Right renal pelvis (tissue), 4 donors: ENCODE measurements at regions not wholly inside any gene's neighbourhood (a gene's known extent, or its start where the extent isn't known, plus 50 kb on each side); places are given as distances from the start of the nearest gene placed in this dataset.

Source experiments
- DNase-seq, 4 donors: peaks; one replicate each; pipeline ENCODE4 v3.0.0-alpha.2; 2013; ENCODE audit warnings: low read depth in 4 of 4, low spot score in 3 of 4, missing footprints in 1 of 4

DNA sequence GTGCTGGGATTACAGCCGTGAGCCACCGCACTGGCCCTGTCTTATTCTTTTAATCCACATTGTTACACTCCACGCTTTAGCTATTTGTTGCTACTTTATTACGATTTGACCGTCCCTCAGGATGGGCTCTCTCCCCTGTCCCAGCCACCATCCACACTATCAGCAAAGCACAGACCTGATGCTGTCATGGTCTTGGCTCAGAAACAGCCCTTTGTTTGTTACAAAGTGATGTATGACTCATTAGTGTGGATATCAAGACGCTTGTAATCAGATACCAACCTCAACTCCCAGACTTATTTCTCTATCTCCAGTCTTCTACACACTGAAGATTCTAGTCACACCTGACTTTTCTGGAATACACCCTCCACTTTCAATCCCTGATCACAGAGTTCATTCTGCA is 84.6 kb upstream of the FREM2 start:
- DNase-seq, result no peak

DNA sequence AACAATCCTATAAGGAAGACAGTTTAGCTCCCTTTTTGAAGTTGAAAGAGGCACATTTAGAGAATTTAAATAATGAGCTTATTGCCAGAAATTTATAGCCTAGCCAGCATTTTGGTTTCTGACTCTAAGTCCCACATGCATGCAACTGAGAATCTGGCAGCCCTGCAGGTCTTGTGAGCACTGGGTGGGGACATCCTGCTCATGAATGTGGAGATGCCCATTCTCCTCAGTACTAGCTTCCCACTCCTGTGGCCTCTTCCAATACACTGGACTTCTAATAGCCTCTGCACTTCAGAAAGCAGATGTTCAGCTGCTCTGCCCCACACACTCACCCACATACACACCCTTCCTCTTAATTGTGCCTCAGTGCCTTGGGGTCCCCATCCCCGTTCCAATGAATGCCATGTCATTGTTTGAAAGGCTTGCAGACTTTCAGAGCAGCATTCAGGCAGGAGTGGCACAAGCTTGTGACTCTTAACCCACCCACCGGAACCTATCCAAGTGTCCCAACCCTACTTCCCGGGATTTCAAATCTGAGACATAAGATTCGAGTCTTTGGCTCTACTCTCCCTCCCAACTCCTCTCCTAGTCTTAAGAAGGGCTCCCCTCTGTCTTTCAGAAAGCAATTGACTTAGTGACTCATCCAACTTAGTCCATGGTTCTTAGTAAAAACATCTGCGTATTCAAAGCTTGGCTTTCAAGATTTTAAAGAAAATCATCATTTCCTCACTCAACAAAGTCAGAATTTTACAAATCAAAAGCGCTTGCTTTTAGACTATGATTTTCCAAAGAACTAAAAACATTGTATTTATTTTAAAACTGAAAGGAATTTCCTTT is 80.0 kb upstream of the FREM2 start:
- no peak for DNase-seq

DNA sequence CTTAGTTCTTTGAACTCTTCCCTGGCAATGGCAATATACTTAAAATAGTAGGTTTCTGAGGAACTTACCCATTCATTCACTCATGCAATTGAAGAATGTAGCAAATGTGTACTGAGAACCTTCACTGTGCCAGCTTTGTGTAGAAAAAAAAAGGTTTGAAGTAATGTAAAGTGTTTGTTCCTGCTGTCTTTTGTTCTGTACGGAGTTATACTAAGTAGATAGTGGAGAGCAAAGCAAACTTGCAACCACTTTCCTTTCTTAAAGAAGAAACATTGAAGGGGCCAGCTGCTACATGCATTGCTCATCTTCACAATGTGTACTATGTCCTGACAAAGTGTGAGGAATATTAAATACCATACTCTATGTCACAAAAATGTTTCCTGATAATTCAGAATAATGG is 68.9 kb upstream of the FREM2 start:
- DNase-seq, result no peak

- no peak for DNase-seq
These were observed 68.5 kb upstream of the FREM2 start for GRCh38 chr13:38618336-38618735.

GRCh38 chr13:38618881-38619280 is 68.0 kb upstream of the FREM2 start:
- no peak for DNase-seq

DNA sequence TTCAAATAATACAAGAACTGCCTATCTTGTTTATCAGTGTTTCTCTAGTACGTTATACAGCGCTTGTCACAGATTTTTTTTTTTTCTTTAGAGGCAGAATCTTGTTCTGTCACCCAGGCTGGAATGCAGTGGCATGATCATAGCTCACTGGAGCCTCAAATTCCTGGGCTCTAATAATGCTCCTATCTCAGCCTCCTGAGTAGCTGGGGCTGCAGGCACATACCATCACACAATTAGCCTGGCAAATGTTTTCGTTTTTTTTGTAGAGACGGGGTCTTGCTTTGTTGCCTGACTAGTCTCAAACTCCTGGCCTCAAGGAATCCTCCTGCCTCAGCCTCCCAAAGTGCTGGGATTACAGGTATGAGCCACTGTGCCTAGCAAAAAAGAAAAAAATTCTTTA is 66.0 kb upstream of the FREM2 start:
- DNase-seq, result no peak

GRCh38 chr13:38624822-38625221 is 62.1 kb upstream of the FREM2 start:
- DNase-seq, result no peak

- no peak for DNase-seq
These were observed 58.3 kb upstream of the FREM2 start for GRCh38 chr13:38628554-38628953.

- no peak for DNase-seq
These were observed 56.1 kb upstream of the FREM2 start for GRCh38 chr13:38630780-38631179.

- no peak for DNase-seq
These were observed 51.8 kb upstream of the FREM2 start for GRCh38 chr13:38635030-38635429.

- no peak for DNase-seq
These were observed 50.8 kb upstream of the FREM2 start for GRCh38 chr13:38636073-38636472.

DNA sequence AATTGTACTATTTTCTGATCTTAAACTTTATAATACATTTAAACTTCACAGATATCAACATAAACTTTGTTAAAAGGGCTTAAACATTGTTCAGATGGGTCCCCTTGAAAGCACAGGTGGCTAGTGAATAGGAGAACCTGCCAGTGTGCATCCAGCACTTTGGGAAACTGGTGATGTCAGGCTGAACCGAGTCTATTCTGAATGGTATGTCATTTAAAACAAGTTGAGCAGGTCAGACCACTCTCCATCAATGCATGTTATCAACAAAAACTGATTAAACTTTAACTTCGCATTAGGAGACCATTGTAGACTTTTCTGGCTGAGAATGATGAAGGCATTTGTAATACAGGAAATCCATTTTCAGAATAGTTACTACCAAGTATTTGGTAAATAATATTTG is 50.1 kb upstream of the FREM2 start:
- peak; percentile 45 to 63 (median 58) for DNase-seq
